ENCODE measurements at regions not wholly inside any gene's neighbourhood (a gene's known extent, or its start where the extent isn't known, plus 50 kb on each side); places are given as distances from the start of the nearest gene placed in this dataset.

GRCh38 chr21:35645991-35646390 is 414.3 kb downstream of the SETD4 start:
- TF ChIP-seq CTCF (IDR thresholded peaks at IDR 0.05 in 8 of 11, conservative IDR thresholded peaks at IDR 0.05 in 3 of 11): no peak
- TF ChIP-seq POLR2A (IDR thresholded peaks at IDR 0.05): no peak

All from spleen (tissue), 7 donors.